ENCODE measurements at regions not wholly inside any gene's neighbourhood (a gene's known extent, or its start where the extent isn't known, plus 50 kb on each side); places are given as distances from the start of the nearest gene placed in this dataset.

- Histone ChIP-seq H4K20me1 (ENCODE audit: control insufficient read depth, insufficient read depth) (no peaks in the 10 kb centered on the region), H3K4me3 (no peak overlapping the region), H3K79me2 (ENCODE audit: control insufficient read depth, insufficient read depth, low read length) (no peaks in the 10 kb centered on the region), H2AFZ (ENCODE audit: control insufficient read depth, low read depth, low read length) (no peak overlapping the region), H3K4me2 (ENCODE audit: control insufficient read depth, insufficient read depth) (no peak overlapping the region), H3K4me1 (ENCODE audit: control insufficient read depth, insufficient read depth, low read length) (no peaks in the 10 kb centered on the region), H3K9ac (ENCODE audit: control insufficient read depth, insufficient read depth, low read length) (no peak overlapping the region), H3K9me3 (replicated peaks; ENCODE audit: control insufficient read depth, insufficient read depth, low read length) (no peaks in the 10 kb centered on the region; the same call in 2 of the 3 replicates), H3K36me3 (ENCODE audit: control insufficient read depth in 2 of 2, insufficient read depth in 2 of 2, low read length in 1 of 2) (no peaks in the 10 kb centered on the region), H3K27me3 (replicated peaks in 1 of 2; ENCODE audit: control insufficient read depth in 2 of 2, insufficient read depth in 2 of 2, low read length in 1 of 2) (no peaks in the 10 kb centered on the region), H3K27ac (ENCODE audit: control insufficient read depth, insufficient read depth) (no peak overlapping the region)
- BruUV-seq (replicated peaks), result no TSS peak
- DNase-seq (ENCODE audit: low read depth, low spot score) (no peak), ATAC-seq (no peak), FAIRE-seq (no peak)
- TF ChIP-seq ATF3 (IDR thresholded peaks at IDR 0.05; ENCODE audit: borderline replicate concordance, extremely low read depth, low read depth, low read length) (no peak), NR2C1 (IDR thresholded peaks at IDR 0.05) (no peak), RCOR1 (conservative IDR thresholded peaks at IDR 0.05; ENCODE audit: low read depth, low read length) (no peak), ZNF207 (IDR thresholded peaks at IDR 0.05; ENCODE audit: borderline replicate concordance) (no peak), KAT2A (conservative IDR thresholded peaks at IDR 0.05; ENCODE audit: control insufficient read depth, low read depth, low read length) (no peak), IRF5 (IDR thresholded peaks at IDR 0.05; ENCODE audit: borderline replicate concordance) (no peak), POLR2AphosphoS2 (IDR thresholded peaks at IDR 0.05; ENCODE audit: low read depth, low read length) (no peak), CHD4 (IDR thresholded peaks at IDR 0.05) (no peak), SREBF2 (IDR thresholded peaks at IDR 0.05; ENCODE audit: low read length) (no peak), JUND (IDR thresholded peaks at IDR 0.05; ENCODE audit: low read depth, low read length) (no peak)
- in situ Hi-C loops (cut with MboI), result no loop called here
- intact Hi-C loops (cut with micrococcal nuclease; ENCODE audit: unreplicated experiment), result no loop called here
- RAD21 ChIA-PET (ENCODE audit: unreplicated experiment), result no interaction called here
- SMC1A ChIA-PET (ENCODE audit: uncharacterized antibody, unreplicated experiment), result interaction anchor here (0.5 kb wide), 1 partner anchor 67 kb away, joined by 3 read pairs; no protein-coding TSS in a partner anchor
- POLR2A ChIA-PET, result no interaction called here
- 0% methylated on average over 1 of the region's 1 CpG for WGBS (ENCODE audit: insufficient coverage, insufficient replicate concordance, low lambda C conversion rate, missing lambda C conversion rate)
- CTCF ChIA-PET, result no interaction called here
Observed at GRCh38 chr4:19971829-19972228, 279.9 kb upstream of the SLIT2 start.

Measured in GM12878 (cell line).